Fibroblast of villous mesenchyme (primary cell): ENCODE measurements at regions not wholly inside any gene's neighbourhood (a gene's known extent, or its start where the extent isn't known, plus 50 kb on each side); places are given as distances from the start of the nearest gene placed in this dataset.
"Not testable (repeated sequence)": the region's sequence is repeated elsewhere in the genome, so short reads cannot be mapped to it uniquely, and the experiment has no call there.

Experiments used
- DNase-seq: peaks from one replicate; pipeline ENCODE4 v3.0.0-alpha.2; 2010; ENCODE audit warnings: low read depth
- H3K4me3 ChIP-seq: 2 replicates; pipeline ENCODE4 v1.5.1; 2011; ENCODE audit warnings: low read depth, mild to moderate bottlenecking, low read length
- TF ChIP-seq, protein P1 (sequence below): IDR thresholded peaks from 2 replicates; pipeline ENCODE4 v1.5.1; 2012; ENCODE audit warnings: low read depth, mild to moderate bottlenecking, low read length; ENCODE audit not compliant: insufficient read depth

- no peak for DNase-seq
- TF ChIP-seq, protein P1, sequence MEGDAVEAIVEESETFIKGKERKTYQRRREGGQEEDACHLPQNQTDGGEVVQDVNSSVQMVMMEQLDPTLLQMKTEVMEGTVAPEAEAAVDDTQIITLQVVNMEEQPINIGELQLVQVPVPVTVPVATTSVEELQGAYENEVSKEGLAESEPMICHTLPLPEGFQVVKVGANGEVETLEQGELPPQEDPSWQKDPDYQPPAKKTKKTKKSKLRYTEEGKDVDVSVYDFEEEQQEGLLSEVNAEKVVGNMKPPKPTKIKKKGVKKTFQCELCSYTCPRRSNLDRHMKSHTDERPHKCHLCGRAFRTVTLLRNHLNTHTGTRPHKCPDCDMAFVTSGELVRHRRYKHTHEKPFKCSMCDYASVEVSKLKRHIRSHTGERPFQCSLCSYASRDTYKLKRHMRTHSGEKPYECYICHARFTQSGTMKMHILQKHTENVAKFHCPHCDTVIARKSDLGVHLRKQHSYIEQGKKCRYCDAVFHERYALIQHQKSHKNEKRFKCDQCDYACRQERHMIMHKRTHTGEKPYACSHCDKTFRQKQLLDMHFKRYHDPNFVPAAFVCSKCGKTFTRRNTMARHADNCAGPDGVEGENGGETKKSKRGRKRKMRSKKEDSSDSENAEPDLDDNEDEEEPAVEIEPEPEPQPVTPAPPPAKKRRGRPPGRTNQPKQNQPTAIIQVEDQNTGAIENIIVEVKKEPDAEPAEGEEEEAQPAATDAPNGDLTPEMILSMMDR: no peak
- H3K4me3 ChIP-seq: no peak overlapping the region
These were observed 133.9 kb upstream of the RAPGEF2 start for GRCh38 chr4:158968961-158969360.

- no peak overlapping the region for H3K4me3 ChIP-seq
- TF ChIP-seq, protein P1: no peak
- no peak for DNase-seq
These were observed 132.1 kb upstream of the RAPGEF2 start for GRCh38 chr4:158970812-158971211.

DNA sequence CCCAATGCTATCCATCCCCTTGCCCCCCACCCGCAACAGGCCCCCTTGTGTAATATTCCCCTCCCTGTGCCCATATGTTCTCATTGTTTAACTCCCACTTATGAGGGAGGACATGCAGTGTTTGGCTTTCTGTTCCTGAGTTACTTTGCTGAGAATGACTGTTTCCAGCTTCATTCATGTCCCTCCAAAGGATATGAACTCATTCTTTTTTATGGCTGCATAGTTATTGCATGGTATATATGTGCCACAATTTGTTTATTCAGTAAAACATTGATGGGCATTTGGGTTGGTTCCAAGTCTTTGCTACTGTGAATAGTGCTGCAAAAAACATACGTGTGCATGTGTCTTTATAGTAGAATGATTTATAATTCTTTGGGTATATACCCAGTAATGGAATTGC, 128.4 kb upstream of the RAPGEF2 start:
- not testable (repeated sequence) for H3K4me3 ChIP-seq, DNase-seq

GRCh38 chr4:158980711-158981110, 122.2 kb upstream of the RAPGEF2 start:
- not testable (repeated sequence) for DNase-seq, H3K4me3 ChIP-seq

DNA sequence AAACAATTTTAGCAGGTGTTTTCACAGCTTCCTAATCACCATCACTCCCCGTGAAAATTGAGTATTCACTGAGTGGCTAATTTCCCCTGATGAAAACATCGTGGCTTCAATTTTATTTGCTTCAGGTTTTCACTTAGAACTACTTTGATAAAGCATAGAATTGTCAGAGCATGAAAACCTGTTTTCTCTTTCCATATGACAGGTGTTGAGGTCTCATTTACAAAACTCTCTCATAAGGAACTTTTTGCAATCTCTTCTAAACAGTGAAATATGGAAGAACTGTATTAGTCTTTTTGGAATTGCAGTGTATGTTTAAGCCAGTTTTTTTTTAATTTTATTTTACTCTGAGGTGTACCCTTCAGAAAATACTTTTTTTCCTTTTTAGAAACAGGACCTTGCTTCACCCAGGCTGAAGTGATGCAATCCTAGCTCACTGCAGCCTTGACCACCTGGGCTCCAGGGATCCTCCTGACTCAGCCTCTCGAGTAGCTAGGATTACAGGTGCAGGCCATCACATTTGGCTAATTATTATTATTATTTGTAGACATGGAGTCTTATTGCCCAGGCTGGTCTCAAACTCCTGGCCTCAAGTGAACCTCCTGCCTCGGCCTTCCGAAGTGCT, 111.2 kb upstream of the RAPGEF2 start:
- H3K4me3 ChIP-seq: no peak overlapping the region
- TF ChIP-seq, protein P1: no peak
- no peak for DNase-seq

- no peak for DNase-seq
- TF ChIP-seq, protein P1: no peak
- no peak overlapping the region for H3K4me3 ChIP-seq
These were observed 109.0 kb upstream of the RAPGEF2 start for GRCh38 chr4:158993891-158994290.

- H3K4me3 ChIP-seq: no peak overlapping the region
- DNase-seq: no peak
- TF ChIP-seq, protein P1: no peak
These were observed 107.8 kb upstream of the RAPGEF2 start for GRCh38 chr4:158995040-158995439.

- no peak overlapping the region for H3K4me3 ChIP-seq
- TF ChIP-seq, protein P1: no peak
- DNase-seq: no peak
These were observed 106.9 kb upstream of the RAPGEF2 start for GRCh38 chr4:158995965-158996364.
